Hepatocyte (in vitro differentiated cells): ENCODE measurements at regions not wholly inside any gene's neighbourhood (a gene's known extent, or its start where the extent isn't known, plus 50 kb on each side); places are given as distances from the start of the nearest gene placed in this dataset.

Experiments
- DNase-seq: peaks from one replicate; pipeline ENCODE4 v3.0.0-alpha.2; 2016; ENCODE audit warnings: low spot score
- H2AFZ ChIP-seq: fragments of 200-600 bp; sonication (generic); 2 replicates; pipeline ENCODE4 v1.6.0; 2016; ENCODE audit warnings: antibody characterized with exemption, mild to moderate bottlenecking
- H3K27ac ChIP-seq: fragments of 200-600 bp; sonication (generic); 2 replicates; pipeline ENCODE4 v1.5.1; 2016; ENCODE audit warnings: mild to moderate bottlenecking
- H3K27me3 ChIP-seq: fragments of 200-600 bp; sonication (generic); 2 replicates; pipeline ENCODE4 v1.6.1; 2016
- H3K36me3 ChIP-seq: fragments of 200-600 bp; sonication (generic); replicated peaks from 2 replicates; pipeline ENCODE4 v1.5.1; 2016; ENCODE audit warnings: low read depth; ENCODE audit not compliant: insufficient read depth
- H3K4me1 ChIP-seq: fragments of 200-600 bp; sonication (generic); 2 replicates; pipeline ENCODE4 v1.5.1; 2016; ENCODE audit warnings: mild to moderate bottlenecking, moderate library complexity; ENCODE audit not compliant: insufficient read depth
- H3K4me2 ChIP-seq: fragments of 200-600 bp; sonication (generic); 2 replicates; pipeline ENCODE4 v1.6.0; 2016
- H3K4me3 ChIP-seq: fragments of 200-600 bp; sonication (generic); 2 replicates; pipeline ENCODE4 v1.5.1; 2016; ENCODE audit warnings: mild to moderate bottlenecking
- H3K79me2 ChIP-seq: fragments of 200-600 bp; sonication (generic); 2 replicates; pipeline ENCODE4 v1.6.0; 2017; ENCODE audit warnings: mild to moderate bottlenecking
- H3K9me2 ChIP-seq: fragments of 200-600 bp; sonication (generic); replicated peaks from 2 replicates; pipeline ENCODE4 v1.6.0; 2017; ENCODE audit warnings: mild to moderate bottlenecking; ENCODE audit not compliant: insufficient read depth
- H3K9me3 ChIP-seq: fragments of 200-600 bp; sonication (generic); 2 replicates; pipeline ENCODE4 v1.5.1; 2016; ENCODE audit warnings: low read depth, mild to moderate bottlenecking
- H4K20me1 ChIP-seq: fragments of 200-600 bp; sonication (generic); 2 replicates; pipeline ENCODE4 v1.6.0; 2016; ENCODE audit warnings: mild to moderate bottlenecking; ENCODE audit not compliant: insufficient read depth, poor library complexity, severe bottlenecking
- CTCF ChIP-seq: fragments of 200-600 bp; sonication (generic); IDR thresholded peaks from 2 replicates; pipeline ENCODE4 v1.5.1; 2016; ENCODE audit warnings: antibody characterized with exemption, mild to moderate bottlenecking; ENCODE audit not compliant: poor library complexity
- EZH2 ChIP-seq: fragments of 200-600 bp; sonication (generic); IDR thresholded peaks from 2 replicates; pipeline ENCODE4 v1.6.1; 2016; ENCODE audit warnings: antibody characterized with exemption, mild to moderate bottlenecking, borderline replicate concordance
- EZH2phosphoT487 ChIP-seq: fragments of 200-600 bp; sonication (generic); IDR thresholded peaks from one replicate; pipeline ENCODE4 v1.6.1; 2018; ENCODE audit warnings: antibody characterized with exemption, mild to moderate bottlenecking, low read depth, moderate library complexity; ENCODE audit not compliant: unreplicated experiment, severe bottlenecking
- WGBS: methylation state at CpG from one replicate; pipeline ENCODE4 v1.1.6; 2016; ENCODE audit warnings: low lambda C conversion rate; ENCODE audit errors: missing lambda C conversion rate; 5-methylcytosine and 5-hydroxymethylcytosine counted together

DNA sequence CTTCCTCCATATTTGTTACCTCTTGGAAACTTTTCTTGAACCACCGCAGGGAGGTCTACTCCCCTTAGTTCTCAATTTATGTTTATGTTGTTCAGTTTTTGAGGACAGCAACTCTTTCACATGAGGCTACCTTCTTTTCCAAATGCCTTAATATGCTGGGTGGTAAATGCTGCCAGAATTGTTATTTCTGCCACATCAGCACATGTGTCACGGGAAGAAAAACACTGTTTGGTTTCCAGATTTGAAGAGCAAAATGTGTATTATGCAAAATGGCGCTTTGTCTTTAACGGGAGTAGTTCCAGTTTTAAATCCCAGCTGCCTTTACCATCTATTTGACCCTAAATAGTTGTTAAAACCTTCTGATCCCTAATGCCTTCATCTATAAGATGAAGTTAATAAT is 606.2 kb upstream of the TBL1XR1 start:
- Histone ChIP-seq H4K20me1 (no peaks in the 10 kb centered on the region), H3K4me1 (no peaks in the 10 kb centered on the region), H3K9me2 (no peaks in the 10 kb centered on the region), H3K4me3 (no peak overlapping the region), H3K4me2 (no peak overlapping the region), H3K36me3 (no peaks in the 10 kb centered on the region), H2AFZ (no peak overlapping the region), H3K27me3 (no peaks in the 10 kb centered on the region), H3K27ac (no peak overlapping the region), H3K9me3 (no peaks in the 10 kb centered on the region), H3K79me2 (no peaks in the 10 kb centered on the region)
- no peak for DNase-seq
- TF ChIP-seq CTCF: no peak
- no peak for TF ChIP-seq EZH2
- no peak for TF ChIP-seq EZH2phosphoT487
- WGBS: 94% methylated on average over 4 of the region's 4 CpGs

DNA sequence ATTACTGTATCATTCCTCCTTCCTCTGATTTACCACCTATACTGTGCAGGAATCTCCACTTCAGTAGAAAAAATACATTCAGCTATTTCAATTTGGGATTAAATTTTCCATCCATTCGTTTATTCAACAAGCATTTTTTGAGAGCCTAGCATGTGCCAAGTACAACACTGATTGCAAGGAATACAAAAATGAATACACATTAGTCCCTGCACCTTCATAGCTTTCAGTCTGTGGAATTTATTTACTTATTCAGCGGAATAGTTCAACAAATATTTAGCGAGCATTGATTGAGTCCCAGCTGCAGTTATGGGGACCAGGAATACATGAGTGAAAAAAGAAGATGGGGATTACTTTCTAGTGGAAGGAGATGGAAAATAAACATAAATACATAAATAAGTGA is 606.8 kb upstream of the TBL1XR1 start:
- H3K4me1 ChIP-seq: no peaks in the 10 kb centered on the region

DNA sequence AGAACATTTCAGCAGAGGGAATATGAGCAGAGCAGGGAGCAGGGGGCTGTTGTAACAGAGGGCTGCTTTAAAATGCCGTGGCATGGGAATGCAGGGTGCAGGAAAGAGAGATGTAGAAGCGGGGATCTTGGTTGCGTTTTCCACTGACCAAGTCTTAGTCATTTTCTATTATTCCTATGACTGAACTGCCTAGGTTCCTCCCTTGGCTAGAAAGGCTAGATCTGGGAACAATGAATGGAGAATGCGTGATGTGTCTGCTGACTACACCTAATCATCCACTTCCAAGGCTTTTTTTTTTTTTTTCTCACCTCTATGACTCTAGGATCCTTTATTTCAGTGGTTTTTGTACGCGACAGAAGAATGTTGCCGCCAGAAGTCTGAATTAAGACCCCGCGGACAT is 607.4 kb upstream of the TBL1XR1 start:
- H3K9me3 ChIP-seq: no peaks in the 10 kb centered on the region
- H3K4me3 ChIP-seq: no peak overlapping the region
- no peaks in the 10 kb centered on the region for H3K27me3 ChIP-seq
- DNase-seq: no peak
- no peaks in the 10 kb centered on the region for H3K79me2 ChIP-seq
- H3K4me2 ChIP-seq: no peak overlapping the region
- no peaks in the 10 kb centered on the region for H3K4me1 ChIP-seq
- no peaks in the 10 kb centered on the region for H4K20me1 ChIP-seq
- no peak overlapping the region for H2AFZ ChIP-seq
- no peak overlapping the region for H3K27ac ChIP-seq
- TF ChIP-seq EZH2phosphoT487 (no peak), EZH2 (no peak), CTCF (no peak)
- no peaks in the 10 kb centered on the region for H3K9me2 ChIP-seq
- 97% methylated on average over 9 of the region's 9 CpGs for WGBS
- no peaks in the 10 kb centered on the region for H3K36me3 ChIP-seq

More for the DNA sequence above, 606.8 kb upstream of the TBL1XR1 start:
- H3K4me2 ChIP-seq: no peak overlapping the region
- WGBS: 79% methylated on average over 3 of the region's 3 CpGs
- no peak for DNase-seq
- H3K36me3 ChIP-seq: no peaks in the 10 kb centered on the region
- H3K79me2 ChIP-seq: no peaks in the 10 kb centered on the region
- H3K27me3 ChIP-seq: no peaks in the 10 kb centered on the region
- no peaks in the 10 kb centered on the region for H3K9me2 ChIP-seq
- TF ChIP-seq EZH2phosphoT487: no peak
- no peak for TF ChIP-seq EZH2
- no peak for TF ChIP-seq CTCF
- H3K27ac ChIP-seq: no peak overlapping the region
- no peaks in the 10 kb centered on the region for H4K20me1 ChIP-seq
- no peak overlapping the region for H2AFZ ChIP-seq
- H3K4me3 ChIP-seq: no peak overlapping the region
- H3K9me3 ChIP-seq: no peaks in the 10 kb centered on the region
